ENCODE measurements at regions not wholly inside any gene's neighbourhood (a gene's known extent, or its start where the extent isn't known, plus 50 kb on each side); places are given as distances from the start of the nearest gene placed in this dataset.

- no peak for TF ChIP-seq CTCF (IDR thresholded peaks at IDR 0.05; ENCODE audit: low read depth, low read length, missing input control)
- peak; percentile 40 to 59 for TF ChIP-seq HNF4A (conservative IDR thresholded peaks at IDR 0.05)
- no peak for TF ChIP-seq GABPA (IDR thresholded peaks at IDR 0.05 in 1 of 2, conservative IDR thresholded peaks at IDR 0.05 in 1 of 2)
- TF ChIP-seq SP1 (IDR thresholded peaks at IDR 0.05) = peak; percentile 48
- peak; percentile 51 for TF ChIP-seq YY1 (IDR thresholded peaks at IDR 0.05)
- TF ChIP-seq ATF3 (IDR thresholded peaks at IDR 0.05) = peak; percentile 68
- peak in 1 of 2 donors; percentile 18 for TF ChIP-seq RXRA (IDR thresholded peaks at IDR 0.05)
- no peak for TF ChIP-seq EGR1 (IDR thresholded peaks at IDR 0.05; ENCODE audit: low read depth in 2 of 2)
- TF ChIP-seq FOXA2 (IDR thresholded peaks at IDR 0.05) = no peak
Observed at GRCh38 chr12:61891632-61892031, 368.6 kb upstream of the USP15 start (continued).

- DNase-seq (ENCODE audit: low spot score) = no peak
- H3K27ac ChIP-seq (ENCODE audit: low read depth in 1 of 2, low read length in 2 of 2) = peak overlapping the region; percentile 58 to 71
- WGBS = 30% methylated on average over 1 of the region's 1 CpG
Observed at GRCh38 chr12:61894168-61894567, 366.0 kb upstream of the USP15 start.

More at GRCh38 chr12:61894168-61894567, 366.0 kb upstream of the USP15 start:
- H3K4me1 ChIP-seq (ENCODE audit: control insufficient read depth in 4 of 4, insufficient read depth in 4 of 4, low read length in 3 of 4) = peaks cover 4 to 53% (median 35%) of the 10 kb centered on the region in 4 donors
- H3K9ac ChIP-seq (ENCODE audit: low read depth in 1 of 2, low read length in 2 of 2) = peak overlapping the region in 1 of 2 donors; percentile 14
- H3K4me3 ChIP-seq (ENCODE audit: low read depth in 1 of 3, low read length in 3 of 3) = no peak overlapping the region
- H3K9me3 ChIP-seq (ENCODE audit: control insufficient read depth in 4 of 4, low read length in 3 of 4) = peaks cover 3 to 10% (median 4%) of the 10 kb centered on the region in 4 donors
- peak; percentile 37 for TF ChIP-seq YY1 (IDR thresholded peaks at IDR 0.05)
- TF ChIP-seq ATF3 (IDR thresholded peaks at IDR 0.05) = peak; percentile 32
- no peak for TF ChIP-seq CTCF (IDR thresholded peaks at IDR 0.05; ENCODE audit: low read depth, low read length, missing input control)
- TF ChIP-seq SP1 (IDR thresholded peaks at IDR 0.05) = peak; percentile 87
- TF ChIP-seq HNF4G (IDR thresholded peaks at IDR 0.05) = peak; percentile 97
- TF ChIP-seq NR2F2 (IDR thresholded peaks at IDR 0.05) = peak; percentile 92
- TF ChIP-seq EGR1 (IDR thresholded peaks at IDR 0.05; ENCODE audit: low read depth in 2 of 2) = no peak
- TF ChIP-seq GABPA (IDR thresholded peaks at IDR 0.05 in 1 of 2, conservative IDR thresholded peaks at IDR 0.05 in 1 of 2) = no peak
- peak; percentile 41 for TF ChIP-seq ZBTB33 (IDR thresholded peaks at IDR 0.05)
- peak; percentile 60 to 80 for TF ChIP-seq RXRA (IDR thresholded peaks at IDR 0.05)
- peak in 1 of 2 donors; percentile 65 for TF ChIP-seq JUND (IDR thresholded peaks at IDR 0.05)
- peak; percentile 88 for TF ChIP-seq FOXA2 (IDR thresholded peaks at IDR 0.05)
- peak; percentile 98 to 99 for TF ChIP-seq HNF4A (conservative IDR thresholded peaks at IDR 0.05)
- peak; percentile 44 for TF ChIP-seq MAX (IDR thresholded peaks at IDR 0.05)
- TF ChIP-seq TAF1 (conservative IDR thresholded peaks at IDR 0.05) = no peak
- TF ChIP-seq RAD21 (IDR thresholded peaks at IDR 0.05) = peak; percentile 19 to 33
- peak; percentile 73 for TF ChIP-seq FOXA1 (IDR thresholded peaks at IDR 0.05)
- peak; percentile 60 for TF ChIP-seq REST (IDR thresholded peaks at IDR 0.05)
- no peaks in the 10 kb centered on the region for H3K27me3 ChIP-seq (ENCODE audit: control insufficient read depth in 4 of 4, insufficient read depth in 4 of 4, low read length in 3 of 4)
- H3K36me3 ChIP-seq (ENCODE audit: control insufficient read depth in 4 of 4, insufficient read depth in 3 of 4, low read depth in 1 of 4, low read length in 3 of 4) = no peaks in the 10 kb centered on the region
